Right kidney (tissue), 1 donor: ENCODE measurements at regions not wholly inside any gene's neighbourhood (a gene's known extent, or its start where the extent isn't known, plus 50 kb on each side); places are given as distances from the start of the nearest gene placed in this dataset.

Experiments
- DNase-seq: peaks from one replicate; pipeline ENCODE4 v3.0.0-alpha.2; 2016

DNA sequence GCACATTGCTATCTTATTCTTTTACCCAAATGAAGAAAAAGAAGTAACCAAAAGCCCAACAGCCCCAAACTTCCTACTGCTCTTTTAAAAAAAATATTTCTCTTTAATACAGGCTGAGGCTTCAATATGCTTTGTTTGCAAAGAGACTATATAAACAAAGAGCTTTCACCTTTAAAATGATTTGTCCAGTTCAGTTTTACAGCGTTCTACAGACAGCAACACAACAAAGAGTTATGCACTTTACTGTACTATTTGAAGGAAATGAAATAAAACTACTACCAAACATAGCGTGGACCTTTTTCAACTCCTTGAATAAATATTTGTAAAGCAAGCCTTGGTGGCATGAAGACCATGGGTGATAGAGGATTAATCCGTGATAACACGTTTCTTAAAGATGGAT is 151.2 kb downstream of the FGF9 start:
- DNase-seq, result no peak

GRCh38 chr13:21823416-21823815 is 152.5 kb downstream of the FGF9 start:
- no peak for DNase-seq

DNA sequence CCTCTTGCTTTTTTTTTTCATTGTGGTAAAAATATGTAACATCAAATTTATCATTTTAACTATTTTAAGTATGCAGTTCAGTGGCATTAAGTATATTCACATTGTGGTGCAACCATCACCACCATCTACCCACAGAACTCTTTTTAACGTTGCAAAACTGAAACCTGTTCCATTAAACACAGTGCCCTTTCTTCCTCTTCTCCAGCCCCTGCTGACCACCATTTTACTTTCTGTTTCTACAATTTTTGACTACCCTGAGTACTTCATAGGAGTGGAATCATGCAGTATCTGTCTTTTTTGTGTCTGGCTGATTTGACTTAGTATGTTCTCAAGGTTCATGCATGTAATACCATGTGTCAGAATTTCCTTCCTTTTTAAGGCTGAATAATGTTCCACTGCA is 153.1 kb downstream of the FGF9 start:
- no peak for DNase-seq

- no peak for DNase-seq
These were observed 154.3 kb downstream of the FGF9 start for GRCh38 chr13:21825186-21825585.

DNA sequence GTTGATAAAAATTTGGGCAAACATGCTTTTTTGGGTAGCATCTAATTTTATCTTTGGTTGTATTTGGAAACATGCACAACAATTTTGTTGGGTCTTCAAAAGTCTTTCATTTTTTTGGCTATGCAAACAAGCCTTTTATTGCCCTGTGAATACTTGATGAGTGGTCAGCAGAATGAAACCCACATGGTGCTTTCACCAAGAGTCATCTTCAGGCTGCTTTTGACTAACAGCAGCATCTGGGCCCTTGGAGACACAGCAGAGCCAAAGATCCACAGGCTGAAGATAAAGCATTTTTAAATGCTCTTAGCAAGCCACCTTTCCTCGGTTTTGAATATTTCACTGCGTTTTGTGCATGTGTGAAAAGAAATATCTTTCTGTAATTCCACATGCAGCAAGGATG is 154.9 kb downstream of the FGF9 start:
- DNase-seq, result no peak

DNA sequence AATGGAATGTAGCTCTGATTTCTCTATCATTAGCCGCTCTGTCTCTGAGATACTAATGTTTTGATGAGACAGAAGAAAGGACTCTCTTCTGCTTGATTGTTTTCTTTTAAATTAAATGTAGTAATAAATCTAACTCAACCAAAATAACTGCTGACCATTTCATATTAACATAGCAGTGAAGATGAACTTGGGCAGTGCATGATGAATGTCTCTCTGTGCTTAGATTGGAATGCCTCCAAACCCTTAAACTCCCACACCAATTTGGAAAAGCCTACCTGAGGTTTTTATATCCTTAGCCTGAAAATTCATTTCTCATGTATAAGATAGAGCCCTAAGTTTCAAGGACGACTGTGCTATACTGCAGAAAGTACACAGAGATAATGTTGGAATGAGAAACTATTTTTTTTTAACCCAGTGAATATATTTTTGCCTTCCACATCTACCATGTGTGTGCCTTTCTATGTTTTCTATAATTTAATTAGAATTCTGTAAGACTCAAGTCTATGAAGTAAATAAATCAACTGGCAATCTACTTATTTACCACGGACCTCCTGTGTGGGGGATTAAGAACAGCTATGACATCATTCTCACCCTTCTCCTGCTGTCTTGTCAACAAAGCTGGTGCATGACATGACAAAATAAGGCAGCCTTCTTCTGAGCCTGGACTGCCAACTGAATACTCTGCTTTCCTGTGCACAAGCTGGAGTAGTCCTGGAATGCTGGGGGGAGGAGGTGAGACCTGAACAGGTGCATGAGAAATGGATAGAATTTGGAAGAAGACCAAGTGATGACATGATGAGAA is 155.5 kb downstream of the FGF9 start:
- no peak for DNase-seq

DNA sequence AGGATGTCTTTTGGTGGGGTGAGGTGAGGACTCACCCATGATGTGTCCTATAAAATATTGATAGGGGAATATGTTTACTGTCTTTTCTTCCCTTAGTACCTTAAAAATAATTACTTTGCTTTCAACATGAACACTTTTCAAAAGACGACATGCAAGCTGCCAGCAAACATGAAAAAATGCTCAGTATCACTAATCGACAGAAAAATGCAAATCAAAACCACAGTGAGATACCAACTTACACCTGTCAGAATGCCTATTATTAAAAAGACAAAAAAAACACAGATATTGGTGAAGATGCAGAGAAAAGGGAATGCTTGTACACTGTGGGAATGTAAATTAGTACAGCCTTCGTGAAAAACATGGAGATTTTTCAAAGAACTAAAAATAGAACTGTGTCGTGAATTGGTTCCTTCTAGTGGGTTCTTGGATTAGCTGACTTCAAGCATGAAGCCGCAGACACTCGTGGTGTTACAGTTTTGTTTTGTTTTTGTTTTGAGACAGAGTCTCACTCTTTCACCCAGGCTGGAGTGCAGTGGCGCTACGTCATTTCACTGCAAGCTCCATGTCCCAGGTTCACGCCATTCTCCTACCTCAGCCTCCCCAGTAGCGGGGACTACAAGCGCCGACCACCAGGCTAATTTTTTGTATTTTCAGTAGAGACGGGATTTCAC is 160.9 kb downstream of the FGF9 start:
- no peak for DNase-seq

GRCh38 chr13:21833921-21834320 is 163.0 kb downstream of the FGF9 start:
- DNase-seq, result no peak

DNA sequence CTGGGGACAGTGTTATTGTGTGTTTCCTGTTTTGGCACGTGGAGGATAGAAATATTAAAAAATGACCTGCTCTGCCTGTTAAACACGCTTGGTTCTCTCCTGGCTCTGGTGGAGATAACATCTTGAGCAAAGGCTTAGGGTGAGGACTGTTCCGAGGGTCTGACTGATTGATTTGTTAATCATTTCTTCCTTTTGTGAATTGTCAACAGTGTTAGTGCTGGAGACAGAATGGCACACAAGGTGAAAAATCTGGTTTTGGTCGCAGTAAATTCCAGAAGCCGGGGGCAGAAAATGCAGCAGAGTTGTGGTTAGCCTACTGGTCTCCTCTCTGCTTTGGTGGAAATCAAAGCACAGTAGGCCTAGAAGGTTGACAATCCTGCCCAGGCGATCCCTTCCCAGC is 163.6 kb downstream of the FGF9 start:
- no peak for DNase-seq

GRCh38 chr13:21837288-21837687 is 166.4 kb downstream of the FGF9 start:
- DNase-seq, result no peak

DNA sequence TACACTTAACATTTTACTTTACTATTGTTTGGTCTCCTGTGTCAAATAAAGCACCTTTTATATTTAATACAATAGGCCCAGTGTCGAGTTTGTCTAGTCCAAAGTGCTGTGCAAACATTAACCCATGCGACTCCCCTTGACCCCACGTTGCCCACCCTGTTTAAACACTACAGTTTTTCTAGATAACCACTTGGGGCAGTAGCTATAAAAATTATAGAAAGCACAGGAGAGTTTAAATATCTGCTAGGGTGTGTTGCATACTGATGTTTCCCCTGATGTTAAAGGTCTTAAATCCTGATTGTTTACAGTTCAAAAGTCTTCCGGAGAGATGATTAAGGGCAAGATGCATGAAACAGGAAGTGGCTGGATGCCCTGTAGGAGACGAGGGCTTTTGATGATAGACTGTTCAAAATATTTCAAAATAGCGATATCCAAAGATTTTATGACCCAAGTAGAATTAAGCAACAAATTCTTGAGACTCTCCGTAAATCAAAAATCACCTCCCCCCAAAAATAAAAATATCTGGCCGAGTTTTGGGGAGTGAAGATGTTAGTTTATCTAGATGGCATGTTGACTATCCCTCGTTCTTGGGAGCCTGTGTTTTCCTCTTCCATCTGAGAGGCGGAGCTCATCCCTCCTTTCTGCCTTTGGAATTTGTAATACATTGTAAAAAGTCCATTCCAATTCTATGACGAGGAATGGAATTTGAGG is 167.1 kb downstream of the FGF9 start:
- DNase-seq, result no peak

DNA sequence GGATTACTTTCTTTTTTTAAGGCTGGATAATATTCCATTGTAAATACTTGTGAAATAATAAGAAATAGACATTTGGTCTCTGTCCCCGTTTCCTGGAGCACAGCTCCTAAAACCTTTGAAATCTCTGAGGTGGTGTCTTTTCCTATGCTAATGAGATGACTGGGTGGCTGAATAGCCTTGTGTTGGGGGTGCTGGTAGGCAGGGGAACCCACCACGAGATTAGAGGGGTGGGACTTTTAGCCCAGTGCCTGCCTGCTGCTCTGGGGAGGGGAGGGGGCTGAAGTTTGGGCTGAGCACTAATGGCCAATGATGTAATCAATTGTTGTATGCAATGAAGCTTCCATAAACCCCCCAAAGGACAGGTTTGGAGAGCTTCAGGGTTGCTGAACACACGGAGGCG is 175.7 kb downstream of the FGF9 start:
- no peak for DNase-seq

DNA sequence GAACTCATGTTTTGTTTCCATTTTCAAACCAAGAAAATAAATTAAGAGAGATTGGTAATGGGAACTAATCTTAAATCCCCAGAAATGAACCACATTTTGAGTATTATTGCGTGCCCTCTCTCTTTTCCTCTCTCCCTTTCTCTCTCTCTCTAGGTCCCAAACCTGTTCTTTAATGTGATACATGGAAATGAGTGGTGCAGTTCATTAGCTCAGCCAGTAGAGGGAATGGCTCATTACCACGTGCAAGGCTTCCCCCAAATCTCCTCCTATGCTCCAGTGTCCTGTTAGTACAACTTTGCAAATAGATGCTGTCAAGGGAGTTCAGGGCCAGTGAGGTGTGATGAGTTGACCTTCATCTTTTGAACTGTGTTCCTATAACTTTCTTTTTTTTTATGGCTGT is 178.4 kb downstream of the FGF9 start:
- no peak for DNase-seq

- no peak for DNase-seq
These were observed 179.4 kb downstream of the FGF9 start for GRCh38 chr13:21850013-21851006.

- no peak for DNase-seq
These were observed 181.2 kb downstream of the FGF9 start for GRCh38 chr13:21852043-21852442.

DNA sequence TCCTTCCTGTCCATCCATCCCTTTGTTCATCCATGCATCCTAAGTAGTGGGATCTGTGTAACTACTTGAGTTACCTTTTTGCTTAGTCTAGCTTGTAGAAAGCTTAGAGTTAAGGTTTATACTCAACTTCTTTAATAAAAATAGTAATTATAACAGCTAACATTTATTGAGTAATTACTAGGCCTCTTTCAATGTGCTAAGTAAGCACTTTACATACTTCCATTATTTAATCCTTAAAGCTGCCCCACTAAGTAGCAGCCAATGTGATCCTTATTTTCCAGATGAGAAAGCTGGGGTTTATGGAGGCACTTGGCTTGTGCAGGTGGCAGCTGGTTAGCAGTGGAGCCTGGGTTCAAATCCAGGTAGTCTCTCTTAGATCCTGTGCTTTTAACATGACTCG is 182.9 kb downstream of the FGF9 start:
- DNase-seq, result no peak

- no peak for DNase-seq
These were observed 197.9 kb downstream of the FGF9 start for GRCh38 chr13:21868823-21869222.

- no peak for DNase-seq
These were observed 200.5 kb downstream of the FGF9 start for GRCh38 chr13:21871382-21871781.

DNA sequence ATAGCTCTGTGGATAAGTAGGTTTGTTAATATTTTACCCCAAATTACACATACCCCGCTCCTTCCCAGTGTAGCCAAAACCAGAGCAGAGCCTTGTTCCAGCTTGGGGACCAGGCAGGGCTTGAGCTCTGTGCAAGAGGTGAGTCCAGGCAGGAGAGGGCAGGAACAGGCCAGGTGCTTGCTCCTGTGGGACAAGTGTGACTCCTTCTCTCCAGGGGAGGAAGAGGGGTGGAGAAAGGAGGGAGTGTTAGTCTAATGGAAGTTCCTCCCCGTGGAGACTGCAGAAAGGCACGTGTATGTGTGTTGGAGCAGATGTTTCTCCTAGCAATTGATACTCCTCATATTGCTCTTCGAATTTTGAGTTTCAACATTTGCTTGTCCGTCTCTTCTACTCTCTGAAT is 201.0 kb downstream of the FGF9 start:
- no peak for DNase-seq

DNA sequence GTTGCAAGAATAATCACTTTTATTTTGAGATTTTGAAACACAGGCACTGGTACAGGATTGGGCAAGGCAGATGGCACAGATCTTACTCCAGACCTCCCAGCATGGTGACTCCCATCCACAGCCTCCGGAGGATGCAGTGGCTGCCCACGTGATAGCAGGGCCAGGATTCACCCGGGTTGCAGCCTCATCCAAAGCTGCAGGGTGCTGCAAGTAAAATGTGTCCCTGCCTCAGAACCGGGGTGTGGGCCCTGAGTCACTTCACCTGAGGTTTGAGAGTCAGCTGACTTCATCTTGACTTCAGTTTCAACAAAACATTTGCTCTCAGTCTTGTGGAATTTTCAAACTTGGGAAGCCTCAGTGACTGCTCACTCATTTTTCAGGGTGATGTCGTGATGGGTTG is 201.9 kb downstream of the FGF9 start:
- no peak for DNase-seq

GRCh38 chr13:21875116-21875515 is 204.2 kb downstream of the FGF9 start:
- no peak for DNase-seq

- DNase-seq, result no peak
These were observed 208.5 kb downstream of the FGF9 start for GRCh38 chr13:21879263-21879914.
